Lung (tissue), 11 donors: ENCODE measurements at regions not wholly inside any gene's neighbourhood (a gene's known extent, or its start where the extent isn't known, plus 50 kb on each side); places are given as distances from the start of the nearest gene placed in this dataset.

Experiments
- ATAC-seq: fragments of 200-7000 bp; cut with Tn5 transposase; one replicate; pipeline ENCODE4 v1.9.1; 2020; ENCODE audit warnings: moderate number of reproducible peaks; ENCODE audit not compliant: insufficient read depth, low FRiP score
- DNase-seq, 3 donors: peaks; one replicate each; pipeline ENCODE4 v3.0.0-alpha.2; 2013 to 2017
- H3K27ac ChIP-seq, 2 donors: one replicate each; pipeline ENCODE4 v1.5.1; 2013; ENCODE audit warnings: mild to moderate bottlenecking in 2 of 2, moderate library complexity in 2 of 2, control low read depth in 1 of 2, inconsistent platforms in 1 of 2, low read depth in 1 of 2, low read length in 1 of 2
- H3K27me3 ChIP-seq, 3 donors: one replicate each; pipeline ENCODE4 v1.5.1; 2013; ENCODE audit warnings: low read length in 2 of 3; ENCODE audit not compliant: control insufficient read depth in 3 of 3, insufficient read depth in 3 of 3
- H3K36me3 ChIP-seq, 4 donors: one replicate each; pipeline ENCODE4 v1.5.1; 2013; ENCODE audit warnings: low read length in 4 of 4, mild to moderate bottlenecking in 1 of 4, moderate library complexity in 1 of 4; ENCODE audit not compliant: control insufficient read depth in 4 of 4, insufficient read depth in 4 of 4
- H3K4me1 ChIP-seq, 5 donors: one replicate each; pipeline ENCODE4 v1.5.1; 2013; ENCODE audit warnings: low read length in 5 of 5, mild to moderate bottlenecking in 2 of 5, moderate library complexity in 1 of 5; ENCODE audit not compliant: control insufficient read depth in 5 of 5, insufficient read depth in 5 of 5
- H3K4me3 ChIP-seq: one replicate; pipeline ENCODE4 v1.5.1; 2013; ENCODE audit warnings: mild to moderate bottlenecking, control low read depth, moderate library complexity
- H3K9ac ChIP-seq, 2 donors: one replicate each; pipeline ENCODE4 v1.5.1; 2013; ENCODE audit warnings: low read length in 2 of 2, control low read depth in 1 of 2; ENCODE audit not compliant: insufficient read depth in 1 of 2
- H3K9me3 ChIP-seq, 4 donors: one replicate each; pipeline ENCODE4 v1.5.1; 2013; ENCODE audit warnings: low read length in 3 of 4, mild to moderate bottlenecking in 1 of 4, moderate library complexity in 1 of 4; ENCODE audit not compliant: control insufficient read depth in 4 of 4, insufficient read depth in 3 of 4
- CTCF ChIP-seq: IDR thresholded peaks from 2 replicates; pipeline ENCODE4 v1.5.1; 2012; ENCODE audit warnings: mild to moderate bottlenecking; ENCODE audit errors: control extremely low read depth, extremely low read depth
- WGBS, 2 donors: extraction: QIAGEN DNeasy Blood & Tissue Kit; methylation state at CpG; one replicate each; pipeline ENCODE4 v1.1.7; 2013; 5-methylcytosine and 5-hydroxymethylcytosine counted together
- donor health status: control.
- donor health status: control.
- donor health status: Bipolar disorder and iron deficiency.
- donor health status: healthy.
- donor health status: DM: yes; HTN: yes; CAD: no.

- Histone ChIP-seq H3K36me3 (no peaks in the 10 kb centered on the region), H3K9me3 (peaks cover 0 to 21% (median 14%) of the 10 kb centered on the region in 4 donors), H3K27me3 (no peaks in the 10 kb centered on the region), H3K4me1 (no peaks in the 10 kb centered on the region), H3K27ac (no peak overlapping the region), H3K9ac (no peak overlapping the region), H3K4me3 (no peak overlapping the region)
- TF ChIP-seq CTCF = no peak
- no peak for ATAC-seq
- 82 to 96% methylated on average over 5 of the region's 5 CpGs for whole genome bisulfite sequencing, 2 donors
- no peak for DNase-seq
Observed at GRCh38 chr20:30598460-30599230, 658.8 kb upstream of the DEFB115 start.

- no peak for TF ChIP-seq CTCF
- 73 to 83% methylated on average over 2 of the region's 2 CpGs for WGBS, 2 donors
- Histone ChIP-seq H3K36me3 (no peaks in the 10 kb centered on the region), H3K4me1 (no peaks in the 10 kb centered on the region), H3K27me3 (no peaks in the 10 kb centered on the region), H3K27ac (no peak overlapping the region), H3K9me3 (peaks cover 0 to 20% (median 13%) of the 10 kb centered on the region in 4 donors), H3K9ac (no peak overlapping the region), H3K4me3 (no peak overlapping the region)
- ATAC-seq = no peak
- DNase-seq = no peak
Observed at GRCh38 chr20:30599990-30600389, 657.5 kb upstream of the DEFB115 start.

GRCh38 chr20:30601974-30602373, 655.5 kb upstream of the DEFB115 start:
- DNase-seq (no peak), ATAC-seq (no peak)
- WGBS, 2 donors = 60 to 78% methylated on average over 2 of the region's 2 CpGs
- Histone ChIP-seq H3K27ac (no peak overlapping the region), H3K36me3 (no peaks in the 10 kb centered on the region), H3K9ac (no peak overlapping the region), H3K4me3 (no peak overlapping the region), H3K27me3 (no peaks in the 10 kb centered on the region), H3K4me1 (no peaks in the 10 kb centered on the region), H3K9me3 (peaks cover 4 to 17% (median 9%) of the 10 kb centered on the region in 4 donors)
- no peak for TF ChIP-seq CTCF
